ENCODE measurements at regions not wholly inside any gene's neighbourhood (a gene's known extent, or its start where the extent isn't known, plus 50 kb on each side); places are given as distances from the start of the nearest gene placed in this dataset.

GRCh38 chr10:4720463-4720862 lies 105.5 kb upstream of the AKR1E2 start:
- no peak for ATAC-seq (replicated peaks in 1 of 2)
- DNase-seq: no peak
- Mint-ChIP-seq H3K36me3 (ENCODE audit: insufficient read depth in 2 of 2) (no peaks in the 10 kb centered on the region), H3K27me3 (ENCODE audit: low read depth) (peaks cover 24% of the 10 kb centered on the region), H3K9me3 (no peaks in the 10 kb centered on the region), H3K4me1 (ENCODE audit: low read depth) (no peaks in the 10 kb centered on the region), H3K27ac (no peak overlapping the region), H3K4me3 (no peak overlapping the region)

DNA sequence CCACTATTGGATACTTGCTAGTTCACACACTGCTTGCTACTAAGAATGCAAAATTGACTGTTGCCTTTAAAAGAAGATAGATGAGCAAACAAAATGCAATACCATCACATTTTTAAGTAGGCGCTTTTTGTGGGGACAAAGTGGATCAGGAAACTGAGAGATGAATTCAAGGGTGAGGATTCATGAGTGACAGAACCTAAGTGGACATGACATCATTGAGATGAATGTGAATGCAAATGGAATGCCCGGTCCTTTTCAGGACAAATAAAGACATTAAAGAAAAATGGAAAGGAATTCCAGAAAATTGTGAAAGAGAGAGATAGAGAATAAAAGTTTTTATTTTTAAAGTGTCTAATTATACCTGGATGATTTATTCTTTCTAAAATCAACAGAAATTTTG lies 106.3 kb upstream of the AKR1E2 start:
- ATAC-seq (replicated peaks in 1 of 2) (no peak), DNase-seq (no peak)
- Mint-ChIP-seq H3K27ac (no peak overlapping the region), H3K4me3 (no peak overlapping the region), H3K36me3 (ENCODE audit: insufficient read depth in 2 of 2) (no peaks in the 10 kb centered on the region), H3K4me1 (ENCODE audit: low read depth) (no peaks in the 10 kb centered on the region), H3K9me3 (no peaks in the 10 kb centered on the region), H3K27me3 (ENCODE audit: low read depth) (peaks cover 30% of the 10 kb centered on the region)

GRCh38 chr10:4719036-4719435 lies 107.0 kb upstream of the AKR1E2 start:
- Mint-ChIP-seq H3K27me3 (ENCODE audit: low read depth) (peaks cover 30% of the 10 kb centered on the region), H3K4me3 (no peak overlapping the region), H3K4me1 (ENCODE audit: low read depth) (no peaks in the 10 kb centered on the region), H3K27ac (no peak overlapping the region), H3K9me3 (no peaks in the 10 kb centered on the region), H3K36me3 (ENCODE audit: insufficient read depth in 2 of 2) (no peaks in the 10 kb centered on the region)
- no peak for ATAC-seq (replicated peaks in 1 of 2)
- no peak for DNase-seq

DNA sequence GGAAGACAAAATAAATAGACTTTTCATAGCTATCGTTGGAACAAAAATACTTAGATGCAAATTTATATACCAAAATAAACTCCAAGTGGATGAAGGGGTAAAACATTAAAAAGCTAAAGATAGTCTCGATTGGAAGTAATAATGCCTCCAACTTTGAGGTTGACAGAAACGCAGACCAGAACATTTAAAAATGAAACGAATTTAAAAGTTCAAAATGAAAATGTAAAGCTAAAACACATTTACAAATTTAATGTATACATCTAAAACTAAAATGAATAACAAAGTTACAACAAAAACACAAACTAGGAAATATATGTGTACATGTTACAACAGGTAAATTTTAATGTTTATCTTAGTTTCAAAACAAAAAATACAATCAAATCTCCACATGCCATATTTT lies 107.5 kb upstream of the AKR1E2 start:
- H3K36me3 Mint-ChIP-seq (ENCODE audit: insufficient read depth in 2 of 2): no peaks in the 10 kb centered on the region
- no peak overlapping the region for H3K27ac Mint-ChIP-seq
- H3K9me3 Mint-ChIP-seq: no peaks in the 10 kb centered on the region
- DNase-seq (no peak), ATAC-seq (replicated peaks in 1 of 2) (no peak)
- H3K4me3 Mint-ChIP-seq: no peak overlapping the region
- H3K27me3 Mint-ChIP-seq (ENCODE audit: low read depth): peaks cover 30% of the 10 kb centered on the region
- H3K4me1 Mint-ChIP-seq (ENCODE audit: low read depth): no peaks in the 10 kb centered on the region

GRCh38 chr10:4717670-4718069 lies 108.3 kb upstream of the AKR1E2 start:
- no peaks in the 10 kb centered on the region for H3K36me3 Mint-ChIP-seq (ENCODE audit: insufficient read depth in 2 of 2)
- no peaks in the 10 kb centered on the region for H3K9me3 Mint-ChIP-seq
- H3K27me3 Mint-ChIP-seq (ENCODE audit: low read depth): peaks cover 30% of the 10 kb centered on the region
- no peak for DNase-seq
- H3K4me1 Mint-ChIP-seq (ENCODE audit: low read depth): no peaks in the 10 kb centered on the region
- ATAC-seq (replicated peaks in 1 of 2): no peak
- no peak overlapping the region for H3K27ac Mint-ChIP-seq
- H3K4me3 Mint-ChIP-seq: no peak overlapping the region

GRCh38 chr10:4710858-4711257 lies 115.1 kb upstream of the AKR1E2 start:
- Mint-ChIP-seq H3K9me3 (no peaks in the 10 kb centered on the region), H3K4me1 (ENCODE audit: low read depth) (no peaks in the 10 kb centered on the region), H3K27me3 (ENCODE audit: low read depth) (peaks cover 22% of the 10 kb centered on the region), H3K4me3 (no peak overlapping the region), H3K27ac (no peak overlapping the region), H3K36me3 (ENCODE audit: insufficient read depth in 2 of 2) (no peaks in the 10 kb centered on the region)
- ATAC-seq (replicated peaks in 1 of 2): no peak
- no peak for DNase-seq

DNA sequence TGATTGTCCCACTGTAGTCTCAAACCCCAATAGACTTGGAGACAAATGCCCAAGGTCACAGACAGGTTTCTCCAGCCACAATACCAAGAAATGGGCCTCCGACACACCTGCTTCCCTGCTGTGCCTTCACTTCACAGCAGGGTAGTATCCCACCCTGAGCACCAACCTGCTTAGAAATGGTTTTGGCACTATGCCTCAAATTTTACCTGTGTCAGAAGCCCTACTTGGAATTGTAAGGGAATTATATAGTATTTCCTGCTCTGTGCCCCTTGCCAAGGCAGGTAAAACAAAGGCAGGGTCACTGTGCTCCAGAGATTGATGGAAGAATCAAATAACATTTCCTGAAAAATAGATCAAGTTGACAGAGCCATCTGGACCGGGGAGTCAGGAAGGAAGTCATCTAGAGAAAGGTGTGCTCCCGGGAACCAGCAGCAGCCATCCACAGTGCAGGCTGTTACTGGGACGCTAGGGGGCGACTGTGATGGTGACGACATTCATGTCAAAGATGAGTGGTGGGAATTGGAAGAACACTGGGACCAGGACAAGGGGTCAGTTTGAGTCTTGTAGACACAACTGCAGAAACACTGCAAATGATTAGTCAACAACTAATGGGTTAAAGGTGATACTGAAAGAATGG lies 117.8 kb upstream of the AKR1E2 start:
- H3K27me3 Mint-ChIP-seq (ENCODE audit: low read depth): peaks cover 18% of the 10 kb centered on the region
- ATAC-seq (replicated peaks in 1 of 2): no peak
- peak; percentile 9 to 12 for DNase-seq
- no peaks in the 10 kb centered on the region for H3K36me3 Mint-ChIP-seq (ENCODE audit: insufficient read depth in 2 of 2)
- no peak overlapping the region for H3K27ac Mint-ChIP-seq
- H3K4me3 Mint-ChIP-seq: no peak overlapping the region
- peaks cover 10% of the 10 kb centered on the region for H3K4me1 Mint-ChIP-seq (ENCODE audit: low read depth)
- no peaks in the 10 kb centered on the region for H3K9me3 Mint-ChIP-seq

DNA sequence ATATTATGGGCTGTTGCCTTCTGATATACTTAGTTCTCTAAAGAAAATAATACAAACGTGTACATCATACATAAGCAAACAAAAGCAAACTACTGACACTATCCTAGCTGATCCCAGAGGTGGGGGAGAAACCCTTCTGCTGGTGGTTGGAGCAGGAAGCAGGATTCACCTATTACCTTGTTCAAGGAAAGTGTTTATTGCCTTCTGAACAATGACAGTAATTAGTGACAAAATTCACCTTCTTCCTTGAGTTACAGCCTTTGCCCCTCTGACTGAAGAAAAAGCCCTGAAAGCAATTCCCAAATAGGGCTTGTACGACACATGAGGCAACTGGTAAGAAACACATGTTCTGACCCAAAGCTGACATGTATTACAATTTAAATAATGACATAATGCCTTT lies 118.8 kb upstream of the AKR1E2 start:
- Mint-ChIP-seq H3K27me3 (ENCODE audit: low read depth) (peaks cover 18% of the 10 kb centered on the region), H3K9me3 (no peaks in the 10 kb centered on the region)
- no peak for DNase-seq

DNA sequence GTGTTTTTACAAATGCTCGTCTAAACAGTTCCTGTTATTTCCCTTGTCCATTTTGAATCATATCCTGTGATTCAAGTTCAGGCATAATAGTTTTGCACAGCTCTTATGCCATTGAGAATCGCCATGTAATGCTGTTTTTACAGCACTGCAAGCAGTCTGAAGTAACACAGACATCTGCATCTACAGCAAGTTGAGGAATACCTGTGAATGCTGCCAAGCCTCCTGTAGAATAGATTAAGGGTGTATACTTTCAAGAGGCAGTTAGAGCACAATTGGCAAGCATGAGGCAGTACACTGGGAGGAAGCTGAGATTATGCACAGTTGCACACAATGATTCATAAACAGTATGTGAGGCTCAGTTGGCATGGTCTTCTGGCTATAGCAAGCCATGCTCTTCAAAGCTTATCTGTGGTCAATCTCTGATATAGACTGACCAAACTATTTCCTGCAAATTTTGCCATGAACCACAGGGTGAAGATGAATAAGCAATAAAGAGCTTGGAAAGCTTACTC lies 121.9 kb upstream of the AKR1E2 start:
- Mint-ChIP-seq H3K4me3 (no peak overlapping the region), H3K4me1 (ENCODE audit: low read depth) (peaks cover 10% of the 10 kb centered on the region), H3K9me3 (no peaks in the 10 kb centered on the region), H3K27me3 (ENCODE audit: low read depth) (peaks cover 23% of the 10 kb centered on the region), H3K27ac (no peak overlapping the region), H3K36me3 (ENCODE audit: insufficient read depth in 2 of 2) (no peaks in the 10 kb centered on the region)
- DNase-seq (no peak), ATAC-seq (replicated peaks in 1 of 2) (no peak)

More for the DNA sequence above, 118.8 kb upstream of the AKR1E2 start:
- Mint-ChIP-seq H3K4me3 (no peak overlapping the region), H3K36me3 (ENCODE audit: insufficient read depth in 2 of 2) (no peaks in the 10 kb centered on the region), H3K27ac (no peak overlapping the region), H3K4me1 (ENCODE audit: low read depth) (peaks cover 10% of the 10 kb centered on the region)
- no peak for ATAC-seq (replicated peaks in 1 of 2)

DNA sequence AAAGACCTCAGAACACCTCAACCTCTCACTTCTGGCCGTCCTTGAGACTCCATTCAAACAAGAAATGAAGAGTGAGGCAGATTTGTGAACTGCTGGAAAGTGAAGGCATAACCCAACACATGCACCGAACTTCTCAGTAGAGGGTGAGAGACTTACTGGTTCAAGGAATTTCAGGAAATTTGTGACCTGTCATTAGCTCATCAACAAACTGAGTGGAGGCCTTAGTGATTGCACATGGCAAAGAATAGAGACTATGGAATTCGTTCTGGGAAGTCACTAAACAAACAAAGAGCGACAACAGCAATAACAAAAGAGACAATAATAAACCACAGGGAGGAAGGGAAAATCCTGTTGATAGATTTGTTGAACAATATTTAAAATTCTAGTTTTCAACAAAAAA lies 125.0 kb upstream of the AKR1E2 start:
- ATAC-seq (replicated peaks in 1 of 2) (no peak), DNase-seq (no peak)
- peaks cover 20% of the 10 kb centered on the region for H3K27me3 Mint-ChIP-seq (ENCODE audit: low read depth)
- H3K36me3 Mint-ChIP-seq (ENCODE audit: insufficient read depth in 2 of 2): no peaks in the 10 kb centered on the region
- no peak overlapping the region for H3K4me3 Mint-ChIP-seq
- peaks cover 10% of the 10 kb centered on the region for H3K4me1 Mint-ChIP-seq (ENCODE audit: low read depth)
- no peaks in the 10 kb centered on the region for H3K9me3 Mint-ChIP-seq
- H3K27ac Mint-ChIP-seq: no peak overlapping the region

DNA sequence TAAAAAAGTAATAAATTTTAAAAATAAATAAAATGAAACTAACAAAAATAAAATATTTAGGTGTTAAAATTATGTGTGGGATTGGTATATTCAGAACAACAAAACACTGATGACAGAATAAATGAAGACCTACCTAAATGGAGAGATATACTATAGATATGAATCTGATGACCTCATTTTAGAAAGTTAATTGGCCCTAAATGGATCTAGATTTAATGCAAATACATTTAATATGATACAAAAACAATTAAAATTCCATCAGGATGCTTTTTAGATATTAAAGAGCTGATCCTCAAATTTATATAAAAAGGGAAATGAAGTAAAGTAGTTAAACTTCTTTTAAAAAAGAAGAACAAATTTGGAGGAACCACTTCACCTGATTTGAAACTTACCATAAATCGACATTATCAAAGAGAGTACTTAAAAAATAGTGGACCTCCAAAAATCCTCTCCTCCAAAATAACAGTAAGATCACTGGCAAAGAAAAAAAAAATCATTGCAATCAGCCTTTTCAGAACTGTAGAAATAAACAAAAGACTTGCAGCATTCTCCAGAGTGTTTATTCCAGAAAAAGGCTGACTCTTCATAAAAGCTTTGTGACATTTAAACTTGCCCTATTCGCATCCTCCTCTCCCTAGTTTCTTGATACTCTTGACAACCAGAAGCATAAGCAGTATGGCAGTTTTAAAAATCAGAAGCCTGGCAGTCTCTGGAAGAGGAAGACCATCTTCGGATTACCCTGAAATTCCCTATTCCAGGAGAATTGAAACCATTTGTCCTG lies 125.9 kb upstream of the AKR1E2 start:
- Mint-ChIP-seq H3K36me3 (ENCODE audit: insufficient read depth in 2 of 2) (no peaks in the 10 kb centered on the region), H3K9me3 (no peaks in the 10 kb centered on the region), H3K4me1 (ENCODE audit: low read depth) (peaks cover 10% of the 10 kb centered on the region), H3K27me3 (ENCODE audit: low read depth) (peaks cover 16% of the 10 kb centered on the region), H3K4me3 (no peak overlapping the region), H3K27ac (no peak overlapping the region)
- DNase-seq (no peak), ATAC-seq (replicated peaks in 1 of 2) (no peak)

- H3K27me3 Mint-ChIP-seq (ENCODE audit: low read depth): peaks cover 16% of the 10 kb centered on the region
- no peak overlapping the region for H3K27ac Mint-ChIP-seq
- ATAC-seq (replicated peaks in 1 of 2) (no peak), DNase-seq (no peak)
- no peaks in the 10 kb centered on the region for H3K36me3 Mint-ChIP-seq (ENCODE audit: insufficient read depth in 2 of 2)
- no peaks in the 10 kb centered on the region for H3K4me1 Mint-ChIP-seq (ENCODE audit: low read depth)
- no peak overlapping the region for H3K4me3 Mint-ChIP-seq
- H3K9me3 Mint-ChIP-seq: no peaks in the 10 kb centered on the region
Measured at GRCh38 chr10:4698075-4698474, 127.9 kb upstream of the AKR1E2 start.

- Mint-ChIP-seq H3K4me3 (no peak overlapping the region), H3K4me1 (ENCODE audit: low read depth) (no peaks in the 10 kb centered on the region), H3K27me3 (ENCODE audit: low read depth) (peaks cover 16% of the 10 kb centered on the region), H3K36me3 (ENCODE audit: insufficient read depth in 2 of 2) (no peaks in the 10 kb centered on the region), H3K27ac (no peak overlapping the region), H3K9me3 (no peaks in the 10 kb centered on the region)
- no peak for DNase-seq
- ATAC-seq (replicated peaks in 1 of 2): no peak
Measured at GRCh38 chr10:4696186-4696585, 129.8 kb upstream of the AKR1E2 start.

DNA sequence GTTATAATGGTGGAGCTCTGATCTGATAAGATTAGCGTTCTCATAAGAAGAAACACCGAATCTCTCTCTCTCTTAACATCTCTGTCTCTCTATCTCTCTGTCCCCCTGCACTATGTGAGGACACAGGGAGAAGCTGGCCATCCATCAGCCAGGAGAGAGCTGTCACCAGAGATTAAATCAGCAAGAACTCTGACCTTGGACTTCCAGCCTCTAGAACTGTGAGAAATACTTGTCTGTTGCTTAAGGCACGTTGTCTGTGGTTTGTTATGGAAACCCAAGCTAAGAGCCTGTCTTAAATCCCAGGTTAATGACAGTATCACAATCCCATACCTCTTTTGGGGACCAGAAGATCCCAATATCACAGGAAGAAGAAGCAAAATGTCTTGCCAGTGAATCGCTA lies 132.0 kb upstream of the AKR1E2 start:
- Mint-ChIP-seq H3K27ac (no peak overlapping the region), H3K36me3 (ENCODE audit: insufficient read depth in 2 of 2) (no peaks in the 10 kb centered on the region), H3K4me3 (no peak overlapping the region), H3K4me1 (ENCODE audit: low read depth) (no peaks in the 10 kb centered on the region), H3K9me3 (no peaks in the 10 kb centered on the region), H3K27me3 (ENCODE audit: low read depth) (peaks cover 15% of the 10 kb centered on the region)
- DNase-seq (no peak), ATAC-seq (replicated peaks in 1 of 2) (no peak)
